T-helper 2 cell treated with Interferon-gamma antibody and Interleukin-4, amounts not matched to agents 5 μg/mL and 100 μg/mL, for 36 hours (primary cell): ENCODE measurements at regions not wholly inside any gene's neighbourhood (a gene's known extent, or its start where the extent isn't known, plus 50 kb on each side); places are given as distances from the start of the nearest gene placed in this dataset.

ENCODE experiments used
- DNase-seq: peaks from one replicate; pipeline ENCODE4 v3.0.0; 2021; ENCODE audit warnings: low spot score
- H3K27ac Mint-ChIP-seq: one replicate; pipeline ENCODE4 v1.8.0; 2021; ENCODE audit warnings: mild to moderate bottlenecking, mixed read lengths
- H3K27me3 Mint-ChIP-seq: one replicate; pipeline ENCODE4 v1.8.0; 2021; ENCODE audit warnings: low read depth, mixed read lengths
- H3K36me3 Mint-ChIP-seq: one replicate; pipeline ENCODE4 v1.8.0; 2021; ENCODE audit warnings: low read depth, mixed read lengths
- H3K4me1 Mint-ChIP-seq: one replicate; pipeline ENCODE4 v1.8.0; 2021; ENCODE audit warnings: low read depth, mixed read lengths
- H3K4me3 Mint-ChIP-seq: one replicate; pipeline ENCODE4 v1.8.0; 2022; ENCODE audit warnings: mild to moderate bottlenecking, moderate library complexity, mixed read lengths
- H3K9me3 Mint-ChIP-seq: one replicate; pipeline ENCODE4 v1.8.0; 2021; ENCODE audit warnings: mixed read lengths

- no peak for DNase-seq
- Mint-ChIP-seq H3K9me3 (no peaks in the 10 kb centered on the region), H3K36me3 (no peaks in the 10 kb centered on the region), H3K27me3 (no peaks in the 10 kb centered on the region), H3K4me1 (no peaks in the 10 kb centered on the region), H3K27ac (no peak overlapping the region), H3K4me3 (no peak overlapping the region)
Measured at GRCh38 chr20:48194583-48194982, 409.3 kb upstream of the SULF2 start.

DNA sequence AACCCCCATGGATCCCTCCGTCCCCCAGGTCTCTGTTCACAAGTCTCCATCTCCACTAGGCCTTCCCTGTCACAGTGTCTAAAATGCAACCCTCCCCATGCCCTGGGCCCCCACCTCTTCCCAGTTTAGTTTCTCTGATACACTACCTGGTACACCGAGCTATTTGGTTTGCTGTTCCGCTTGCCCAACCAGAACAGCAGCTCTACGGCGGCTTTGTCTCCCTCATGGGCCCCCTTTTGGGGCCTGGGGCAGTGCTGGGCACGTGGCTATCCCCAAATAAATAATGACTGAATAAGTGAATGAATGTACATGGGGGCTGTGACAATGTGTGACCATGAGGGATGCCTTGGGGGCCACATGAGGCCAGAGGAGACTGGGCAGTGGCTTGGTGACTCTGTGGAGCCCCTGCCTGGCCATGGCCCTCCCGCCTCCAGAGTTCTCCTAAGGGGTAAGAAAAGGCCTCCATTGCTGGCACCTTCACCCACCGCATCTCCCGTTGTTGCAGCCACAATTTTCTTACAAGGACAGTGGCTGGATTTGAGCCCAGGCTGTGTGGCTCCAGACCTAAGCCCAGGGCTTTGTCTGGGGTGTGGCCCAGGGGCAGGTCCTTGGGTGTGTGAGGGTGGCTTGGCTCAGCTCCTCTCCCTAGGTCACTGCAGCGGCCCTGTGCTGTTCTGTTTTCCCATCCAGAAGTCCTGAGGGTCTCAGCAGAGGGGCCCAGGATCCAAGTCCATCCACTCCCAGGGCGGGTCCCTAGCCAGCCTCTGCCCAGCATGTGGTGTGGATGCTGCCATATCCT lies 408.5 kb upstream of the SULF2 start:
- Mint-ChIP-seq H3K36me3 (no peaks in the 10 kb centered on the region), H3K27me3 (no peaks in the 10 kb centered on the region), H3K9me3 (no peaks in the 10 kb centered on the region), H3K4me3 (no peak overlapping the region), H3K4me1 (no peaks in the 10 kb centered on the region), H3K27ac (no peak overlapping the region)
- DNase-seq, result no peak

DNA sequence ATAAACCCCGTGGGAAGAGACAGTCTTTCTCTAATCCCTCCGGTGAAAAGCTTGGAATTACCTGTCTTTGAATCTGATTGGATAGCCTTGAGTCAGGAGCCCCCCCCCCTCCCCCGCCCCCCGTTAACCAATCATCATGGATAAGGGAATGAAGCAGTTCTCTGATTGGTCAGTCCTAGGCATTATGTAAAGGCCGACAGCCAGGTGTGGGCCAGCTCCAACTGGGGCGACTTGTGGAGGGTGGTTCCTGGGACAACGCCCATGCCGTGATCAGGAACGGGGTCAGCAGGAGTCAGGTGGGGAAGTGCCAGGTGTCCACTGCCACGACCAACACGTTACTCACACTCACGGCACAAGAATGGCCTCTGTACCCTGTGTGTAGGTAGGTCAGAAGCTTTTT lies 406.8 kb upstream of the SULF2 start:
- no peak for DNase-seq
- Mint-ChIP-seq H3K36me3 (no peaks in the 10 kb centered on the region), H3K27me3 (no peaks in the 10 kb centered on the region)

GRCh38 chr20:48191200-48191599 lies 405.9 kb upstream of the SULF2 start:
- no peak for DNase-seq
- Mint-ChIP-seq H3K9me3 (no peaks in the 10 kb centered on the region), H3K27ac (no peak overlapping the region), H3K4me3 (no peak overlapping the region), H3K4me1 (no peaks in the 10 kb centered on the region), H3K36me3 (no peaks in the 10 kb centered on the region), H3K27me3 (no peaks in the 10 kb centered on the region)

More for the DNA sequence above, 406.8 kb upstream of the SULF2 start:
- H3K4me1 Mint-ChIP-seq, result no peaks in the 10 kb centered on the region
- H3K4me3 Mint-ChIP-seq, result no peak overlapping the region
- no peaks in the 10 kb centered on the region for H3K9me3 Mint-ChIP-seq
- no peak overlapping the region for H3K27ac Mint-ChIP-seq

- no peaks in the 10 kb centered on the region for H3K27me3 Mint-ChIP-seq
- no peak for DNase-seq
- H3K36me3 Mint-ChIP-seq, result no peaks in the 10 kb centered on the region
- no peak overlapping the region for H3K27ac Mint-ChIP-seq
- H3K4me1 Mint-ChIP-seq, result no peaks in the 10 kb centered on the region
- H3K9me3 Mint-ChIP-seq, result no peaks in the 10 kb centered on the region
- H3K4me3 Mint-ChIP-seq, result no peak overlapping the region
Measured at GRCh38 chr20:48190757-48191156, 405.5 kb upstream of the SULF2 start.

DNA sequence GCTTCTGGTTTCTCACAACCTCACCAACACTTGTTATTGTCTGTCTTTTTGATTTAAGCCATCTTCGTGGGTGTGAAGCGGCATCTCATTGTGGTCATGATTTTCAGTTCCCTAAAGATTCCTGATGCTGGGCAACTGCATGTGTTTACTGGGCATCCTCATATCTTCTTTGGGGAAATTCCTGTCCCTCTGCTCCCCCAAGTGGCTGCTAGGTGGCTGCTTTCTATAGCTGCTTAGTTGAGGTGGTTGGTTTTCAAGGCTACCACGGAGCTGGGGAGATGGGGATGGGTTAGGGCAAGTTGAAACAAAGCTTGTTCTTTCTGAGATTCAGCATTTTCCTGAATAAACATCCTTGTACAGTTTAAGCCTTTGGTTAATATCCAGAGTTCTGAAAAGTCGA lies 403.9 kb upstream of the SULF2 start:
- H3K27ac Mint-ChIP-seq, result no peak overlapping the region
- H3K4me1 Mint-ChIP-seq, result no peaks in the 10 kb centered on the region
- no peak overlapping the region for H3K4me3 Mint-ChIP-seq
- H3K9me3 Mint-ChIP-seq, result no peaks in the 10 kb centered on the region
- DNase-seq, result no peak
- no peaks in the 10 kb centered on the region for H3K27me3 Mint-ChIP-seq
- H3K36me3 Mint-ChIP-seq, result no peaks in the 10 kb centered on the region

DNA sequence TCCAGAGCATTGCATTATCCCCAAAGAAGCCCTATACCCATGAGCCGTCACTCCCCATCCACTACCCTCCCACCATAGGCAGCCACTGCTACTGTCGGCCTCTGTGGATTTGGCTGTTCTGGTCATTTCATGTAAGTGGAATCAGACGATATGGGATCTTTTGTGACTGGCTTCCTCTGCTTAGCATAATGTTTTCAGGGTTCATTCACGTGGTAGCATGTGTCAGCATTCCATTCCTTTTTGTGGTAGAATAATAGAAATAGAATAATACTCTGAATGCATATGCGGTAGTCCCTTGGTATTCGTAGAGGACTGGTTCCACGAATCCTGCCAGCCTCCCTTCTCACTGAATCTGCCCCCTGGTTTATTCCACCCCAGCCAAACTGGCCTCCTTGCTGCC lies 402.6 kb upstream of the SULF2 start:
- no peak for DNase-seq
- H3K36me3 Mint-ChIP-seq, result no peaks in the 10 kb centered on the region
- H3K27ac Mint-ChIP-seq, result no peak overlapping the region
- no peaks in the 10 kb centered on the region for H3K4me1 Mint-ChIP-seq
- no peak overlapping the region for H3K4me3 Mint-ChIP-seq
- H3K27me3 Mint-ChIP-seq, result no peaks in the 10 kb centered on the region
- H3K9me3 Mint-ChIP-seq, result no peaks in the 10 kb centered on the region

GRCh38 chr20:48186915-48187314 lies 401.6 kb upstream of the SULF2 start:
- no peak for DNase-seq
- H3K27ac Mint-ChIP-seq, result no peak overlapping the region
- no peaks in the 10 kb centered on the region for H3K27me3 Mint-ChIP-seq
- H3K36me3 Mint-ChIP-seq, result no peaks in the 10 kb centered on the region
- H3K4me3 Mint-ChIP-seq, result no peak overlapping the region
- no peaks in the 10 kb centered on the region for H3K4me1 Mint-ChIP-seq
- H3K9me3 Mint-ChIP-seq, result no peaks in the 10 kb centered on the region

- Mint-ChIP-seq H3K4me1 (no peaks in the 10 kb centered on the region), H3K27me3 (no peaks in the 10 kb centered on the region), H3K36me3 (no peaks in the 10 kb centered on the region), H3K9me3 (no peaks in the 10 kb centered on the region), H3K27ac (no peak overlapping the region), H3K4me3 (no peak overlapping the region)
- DNase-seq, result no peak
Measured at GRCh38 chr20:48186447-48186846, 401.2 kb upstream of the SULF2 start.

DNA sequence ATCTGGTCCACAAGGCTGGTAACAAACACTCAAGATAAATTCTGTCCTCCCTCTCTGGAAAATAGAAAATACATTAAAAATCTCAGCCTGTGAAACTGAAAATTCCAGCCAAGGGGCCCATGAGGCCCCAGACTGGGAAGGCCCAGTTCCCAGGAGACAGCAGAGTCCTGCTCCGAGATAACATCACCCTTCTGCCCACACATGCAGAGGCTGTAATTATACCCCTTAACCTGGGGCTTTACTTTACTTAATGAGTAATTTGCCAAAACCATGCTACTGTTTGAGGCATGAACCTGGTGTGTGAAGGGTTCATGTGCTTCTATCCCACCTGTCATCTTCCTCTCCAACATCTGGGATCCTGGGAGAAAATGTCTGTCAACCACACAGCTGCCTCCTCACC lies 398.9 kb upstream of the SULF2 start:
- no peak overlapping the region for H3K27ac Mint-ChIP-seq
- no peaks in the 10 kb centered on the region for H3K4me1 Mint-ChIP-seq
- H3K9me3 Mint-ChIP-seq, result no peaks in the 10 kb centered on the region
- DNase-seq, result no peak
- H3K36me3 Mint-ChIP-seq, result no peaks in the 10 kb centered on the region
- H3K4me3 Mint-ChIP-seq, result no peak overlapping the region
- H3K27me3 Mint-ChIP-seq, result no peaks in the 10 kb centered on the region

GRCh38 chr20:48181261-48181935 lies 396.1 kb upstream of the SULF2 start:
- Mint-ChIP-seq H3K4me1 (no peaks in the 10 kb centered on the region), H3K4me3 (no peak overlapping the region)

GRCh38 chr20:48180618-48181017 lies 395.3 kb upstream of the SULF2 start:
- Mint-ChIP-seq H3K27me3 (peaks cover 2% of the 10 kb centered on the region), H3K4me3 (no peak overlapping the region), H3K36me3 (no peaks in the 10 kb centered on the region), H3K4me1 (no peaks in the 10 kb centered on the region), H3K9me3 (no peaks in the 10 kb centered on the region), H3K27ac (no peak overlapping the region)
- DNase-seq, result no peak

More at GRCh38 chr20:48181261-48181935, 396.1 kb upstream of the SULF2 start:
- no peaks in the 10 kb centered on the region for H3K9me3 Mint-ChIP-seq
- H3K27me3 Mint-ChIP-seq, result peaks cover 2% of the 10 kb centered on the region
- no peak overlapping the region for H3K27ac Mint-ChIP-seq
- H3K36me3 Mint-ChIP-seq, result no peaks in the 10 kb centered on the region
- DNase-seq, result no peak

- no peak for DNase-seq
- no peaks in the 10 kb centered on the region for H3K36me3 Mint-ChIP-seq
Measured at GRCh38 chr20:48180024-48180423, 394.7 kb upstream of the SULF2 start.

GRCh38 chr20:48178633-48179032 lies 393.4 kb upstream of the SULF2 start:
- H3K9me3 Mint-ChIP-seq, result no peaks in the 10 kb centered on the region
- no peak for DNase-seq
- H3K27ac Mint-ChIP-seq, result no peak overlapping the region
- H3K4me1 Mint-ChIP-seq, result no peaks in the 10 kb centered on the region
- no peak overlapping the region for H3K4me3 Mint-ChIP-seq
- no peaks in the 10 kb centered on the region for H3K36me3 Mint-ChIP-seq
- peaks cover 2% of the 10 kb centered on the region for H3K27me3 Mint-ChIP-seq

More at GRCh38 chr20:48180024-48180423, 394.7 kb upstream of the SULF2 start:
- no peaks in the 10 kb centered on the region for H3K4me1 Mint-ChIP-seq
- H3K27ac Mint-ChIP-seq, result no peak overlapping the region
- peaks cover 2% of the 10 kb centered on the region for H3K27me3 Mint-ChIP-seq
- H3K9me3 Mint-ChIP-seq, result no peaks in the 10 kb centered on the region
- no peak overlapping the region for H3K4me3 Mint-ChIP-seq
